HG02571 (cell line): ENCODE measurements at regions not wholly inside any gene's neighbourhood (a gene's known extent, or its start where the extent isn't known, plus 50 kb on each side); places are given as distances from the start of the nearest gene placed in this dataset.
A peak's percentile ranks its signal among the peaks of the same experiment; 100 is the strongest.
"Not testable (repeated sequence)": the region's sequence is repeated elsewhere in the genome, so short reads cannot be mapped to it uniquely, and the experiment has no call there.

ENCODE experiments used
- ATAC-seq: cut with Tn5 transposase; IDR thresholded peaks from one replicate; pipeline ENCODE4 v1.9.1; 2021; ENCODE audit warnings: mild to moderate bottlenecking, moderate library complexity; ENCODE audit not compliant: unreplicated experiment

DNA sequence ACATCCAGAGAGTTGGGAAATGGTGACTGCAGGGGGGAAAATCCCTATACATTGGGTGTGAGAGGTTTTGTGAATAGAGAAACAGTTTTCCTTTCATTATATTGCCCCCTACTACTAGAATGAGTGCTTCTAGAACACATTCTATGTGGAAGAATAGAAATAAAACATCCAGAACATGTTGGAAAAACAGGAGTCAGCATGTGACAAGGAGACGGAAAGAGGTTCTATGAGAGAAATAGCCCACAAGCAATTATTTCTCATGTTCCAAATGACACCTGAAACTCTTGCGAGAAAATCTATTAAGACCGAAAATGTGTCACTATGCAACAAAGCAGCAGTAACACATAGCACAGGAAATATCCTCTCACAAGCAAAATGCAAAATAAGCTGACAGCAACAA lies 202.7 kb upstream of the SPOPL start:
- ATAC-seq = peak; percentile 57

DNA sequence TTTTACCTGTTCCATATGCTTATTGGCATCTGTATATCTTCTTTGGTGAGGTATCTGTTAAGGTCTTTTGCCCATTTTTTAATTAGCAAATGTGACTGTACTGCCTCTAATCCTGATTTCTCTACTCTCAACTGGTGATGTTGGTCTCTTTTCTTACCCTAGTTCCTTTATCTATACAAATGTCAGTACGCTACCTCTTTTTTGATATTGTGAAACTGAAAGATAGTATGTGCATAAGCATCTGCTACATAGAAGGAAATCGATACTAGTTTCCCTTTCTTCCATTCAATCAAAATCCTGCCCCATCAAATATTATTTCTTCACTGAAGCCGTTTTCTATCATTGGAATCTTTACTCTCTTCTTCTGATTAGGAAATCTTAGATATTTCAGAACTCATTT lies 194.9 kb upstream of the SPOPL start:
- ATAC-seq = no peak

DNA sequence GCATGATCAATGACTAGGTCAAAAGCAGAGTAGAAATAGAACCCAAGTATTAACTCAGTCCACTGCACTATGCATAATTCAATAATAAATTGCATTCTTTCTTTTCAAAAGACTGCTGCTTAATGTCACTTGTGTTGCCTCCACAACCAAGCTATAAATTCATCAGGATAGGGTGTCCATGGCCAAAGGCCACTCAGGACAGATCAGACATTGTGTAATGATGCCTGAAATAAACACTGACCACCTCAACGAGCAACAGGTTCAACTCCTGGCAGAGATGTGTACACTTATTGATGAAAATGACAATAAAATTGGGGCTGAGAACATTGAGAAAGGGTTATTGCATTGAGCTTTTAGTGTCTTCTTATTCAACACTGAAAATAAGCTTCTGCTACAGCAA lies 194.5 kb upstream of the SPOPL start:
- ATAC-seq = no peak

DNA sequence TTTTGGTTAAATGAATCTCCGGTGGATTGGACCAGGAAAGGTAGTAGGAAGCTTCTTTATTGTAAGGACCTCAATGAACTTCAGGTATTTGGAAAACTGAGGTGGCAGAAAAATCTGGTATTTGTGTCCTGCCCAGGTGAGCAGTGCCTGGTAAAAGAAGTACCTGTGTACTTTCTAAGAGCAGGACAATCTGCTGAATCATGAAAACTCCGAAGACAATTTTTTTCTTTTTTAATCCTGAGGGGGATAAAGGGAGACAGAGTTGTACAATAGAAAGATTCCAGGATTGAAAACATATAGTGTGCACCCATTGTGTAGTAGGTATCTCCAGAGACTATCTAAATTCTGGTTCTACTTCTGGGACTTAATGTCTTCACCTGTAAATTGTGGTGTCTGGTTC lies 191.8 kb upstream of the SPOPL start:
- ATAC-seq = no peak

DNA sequence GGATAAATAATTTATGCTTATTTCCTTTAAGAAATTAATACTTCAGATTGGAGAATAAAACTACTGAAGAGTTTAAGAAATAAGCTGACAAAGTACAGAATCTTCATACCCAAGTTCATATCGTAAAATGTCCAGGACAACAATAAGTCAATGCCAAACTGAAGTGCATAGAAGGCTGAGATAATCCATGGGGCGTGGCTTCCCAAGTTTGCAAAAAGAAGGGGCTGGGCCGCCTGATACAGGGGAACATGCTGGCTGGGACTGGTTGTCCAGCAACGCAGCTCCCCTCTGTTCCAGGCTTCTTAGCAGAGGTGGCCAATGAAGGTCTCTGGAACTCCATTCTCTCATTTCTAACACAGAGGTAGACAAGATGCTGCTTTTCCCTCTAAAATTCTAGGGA lies 189.5 kb upstream of the SPOPL start:
- ATAC-seq = no peak

DNA sequence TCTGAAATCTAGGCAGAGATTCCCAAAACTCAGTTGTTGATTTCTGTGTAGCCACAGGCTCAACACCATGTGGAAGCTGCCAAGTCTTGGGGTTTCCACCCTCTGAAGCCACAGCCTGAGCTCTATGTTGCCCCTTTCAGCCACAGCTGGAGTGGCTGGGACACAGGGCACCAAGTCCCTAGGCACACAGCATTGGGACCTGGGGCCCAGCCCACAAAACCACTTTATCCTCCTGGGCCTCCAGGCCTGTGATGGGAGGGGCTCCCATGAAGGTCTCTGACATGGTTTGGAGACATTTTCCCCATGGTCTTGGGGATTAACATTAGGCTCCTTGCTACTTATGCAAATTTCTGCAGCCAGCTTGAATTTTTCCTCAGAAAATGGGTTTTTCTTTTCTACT lies 186.0 kb upstream of the SPOPL start:
- ATAC-seq = not testable (repeated sequence)

DNA sequence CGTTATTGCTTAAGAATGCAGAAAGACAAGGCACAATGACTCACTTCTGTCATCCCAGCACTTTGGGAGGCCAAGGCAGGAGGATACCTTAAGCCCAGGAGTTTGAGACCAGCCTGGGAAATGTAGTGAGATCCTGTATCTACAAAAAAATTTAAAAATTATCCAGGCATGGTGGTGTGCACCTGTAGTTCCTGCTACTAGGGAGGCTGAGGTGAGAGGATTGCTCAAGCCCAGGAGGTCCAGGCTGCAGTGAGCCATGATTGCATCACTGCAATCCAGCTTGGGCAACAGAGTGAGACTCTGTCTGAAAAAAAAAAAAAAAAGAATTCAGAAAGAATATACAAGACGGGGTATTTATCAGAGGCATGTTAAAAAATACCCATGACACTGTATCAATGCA lies 182.0 kb upstream of the SPOPL start:
- no peak for ATAC-seq

DNA sequence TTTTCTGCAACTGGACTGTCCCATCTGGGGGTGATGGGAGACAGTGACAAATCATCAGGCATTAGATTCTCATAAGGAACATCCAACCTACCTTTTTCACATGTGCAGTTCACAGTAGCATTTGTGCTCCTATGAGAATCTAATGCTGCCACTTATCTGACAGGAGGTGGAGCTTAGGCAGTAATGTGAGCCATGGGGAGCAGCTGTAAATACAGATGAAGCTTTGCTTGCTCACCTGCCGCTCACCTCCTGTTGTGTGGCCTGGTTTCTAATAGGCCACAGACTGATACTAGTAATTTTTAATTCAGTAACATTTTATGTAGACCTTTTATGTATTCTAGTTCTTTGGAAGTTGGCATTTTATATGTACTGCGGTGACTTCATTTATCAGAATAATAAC lies 180.1 kb upstream of the SPOPL start:
- no peak for ATAC-seq

DNA sequence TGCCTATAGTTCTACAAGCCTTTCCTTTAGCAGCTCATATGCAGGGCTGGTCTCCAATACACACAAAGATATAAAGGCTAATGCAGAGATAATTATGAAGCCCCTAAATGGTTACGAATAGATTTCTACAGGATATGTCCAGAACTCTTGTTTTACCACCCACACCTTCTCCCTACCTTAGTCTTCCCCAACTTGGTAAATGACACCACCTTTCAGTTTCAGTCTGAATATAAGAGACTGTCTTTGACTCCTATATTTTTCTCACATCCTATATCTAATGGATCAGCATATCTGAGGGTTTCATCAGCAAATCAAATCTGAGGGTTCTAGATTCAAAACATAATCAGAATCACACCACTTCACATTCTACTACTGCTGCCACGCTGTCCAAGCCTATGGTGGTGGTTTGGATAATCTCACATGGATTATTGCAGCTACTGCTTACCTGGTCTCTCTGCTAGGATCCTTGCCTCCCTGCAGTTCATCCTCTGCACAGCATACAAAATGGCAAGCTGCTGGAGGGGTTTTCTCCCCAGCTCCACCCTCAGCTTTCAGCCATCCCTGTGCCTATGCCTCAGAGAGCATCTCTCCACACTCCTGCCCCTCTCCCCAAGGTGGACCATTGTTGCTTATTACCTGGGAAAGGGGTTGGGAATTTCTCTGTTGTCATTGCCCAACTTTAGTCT lies 178.0 kb upstream of the SPOPL start:
- no peak for ATAC-seq

DNA sequence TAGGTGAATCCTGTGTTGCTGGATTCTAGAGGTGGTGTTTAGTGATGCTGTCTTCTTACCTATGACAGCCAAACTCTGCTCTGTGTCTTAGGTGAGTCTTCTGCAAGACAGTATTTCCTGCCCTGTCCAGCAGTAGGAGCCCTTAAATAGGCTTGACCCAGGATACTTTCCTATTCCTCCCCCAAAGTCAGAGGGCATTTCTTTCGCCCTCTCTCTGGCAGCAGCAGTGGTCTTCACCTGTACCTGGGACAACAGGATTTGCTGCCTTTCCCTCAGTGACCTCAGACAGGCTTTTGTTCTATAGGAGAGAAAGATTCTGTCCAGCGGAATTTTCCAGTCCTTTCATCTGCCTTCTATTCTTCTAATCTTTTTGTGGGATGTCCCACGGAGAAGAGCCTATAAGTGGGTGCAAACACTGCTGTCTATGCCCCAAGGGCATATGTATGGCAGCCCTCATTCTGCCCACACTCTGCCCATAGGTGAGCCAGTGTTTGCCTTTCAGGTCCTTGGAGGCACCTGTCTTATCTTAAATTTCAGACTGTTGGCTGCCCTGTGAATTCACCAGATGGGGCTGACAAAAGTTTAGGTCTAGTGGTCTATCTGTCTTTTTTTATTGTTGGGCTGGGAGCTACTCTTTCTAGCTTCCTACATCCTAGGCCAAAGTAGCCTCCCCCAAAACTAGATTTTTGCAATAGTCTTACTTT lies 177.3 kb upstream of the SPOPL start:
- no peak for ATAC-seq

DNA sequence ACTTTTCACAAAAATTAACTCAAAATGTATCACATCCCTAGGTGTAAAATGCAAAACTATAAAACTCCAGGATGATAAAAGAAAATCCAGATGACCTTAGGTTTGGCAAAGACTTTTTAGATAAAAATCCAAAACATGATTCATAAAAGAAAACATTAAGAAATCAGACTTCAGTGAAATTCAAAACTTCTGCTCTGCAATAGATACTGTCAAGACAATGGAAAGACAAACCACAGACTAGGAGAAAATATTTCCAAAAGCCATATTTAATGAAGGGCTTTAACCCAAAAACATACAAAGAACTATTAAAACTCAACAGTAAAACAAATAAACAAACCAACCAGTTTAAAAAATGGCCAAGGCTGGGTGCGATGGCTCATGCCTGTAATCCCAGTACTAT lies 173.6 kb upstream of the SPOPL start:
- no peak for ATAC-seq

DNA sequence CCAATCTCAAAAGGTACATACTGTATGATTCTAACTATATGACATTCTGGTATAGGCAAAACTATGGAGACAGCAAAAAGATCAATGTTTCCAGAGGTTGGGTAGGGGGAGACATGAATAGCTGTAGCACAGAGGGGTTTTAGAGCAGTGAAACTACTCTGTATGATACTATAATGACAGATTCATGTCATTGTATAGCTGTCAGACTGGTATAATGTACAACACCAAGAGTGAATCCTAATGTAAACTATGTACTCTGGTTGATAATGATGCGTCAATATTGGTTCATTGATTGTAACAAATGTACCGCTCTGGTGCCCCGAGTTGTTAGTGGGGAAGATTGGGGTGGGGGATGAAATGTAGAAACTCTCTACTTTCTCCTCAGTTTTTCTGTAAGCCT lies 172.4 kb upstream of the SPOPL start:
- no peak for ATAC-seq

DNA sequence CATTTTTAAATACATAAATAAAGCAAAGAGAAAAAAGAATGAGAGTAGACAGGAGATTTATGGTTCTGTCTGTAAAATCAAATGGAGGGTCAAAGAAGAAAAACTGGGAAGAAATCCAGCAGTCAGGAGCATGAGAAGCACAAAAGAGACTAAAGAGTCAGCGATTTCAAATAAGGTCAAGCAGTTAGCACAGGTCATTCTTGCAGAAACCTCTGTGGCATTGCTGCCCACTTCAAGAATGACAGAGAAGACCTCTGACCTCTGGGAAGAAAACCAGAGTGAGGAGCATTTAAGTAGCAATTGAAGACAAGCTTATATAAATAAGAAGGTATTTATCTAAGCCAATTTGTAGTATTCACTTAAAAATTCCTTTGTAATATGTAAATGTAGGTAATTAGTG lies 172.0 kb upstream of the SPOPL start:
- ATAC-seq = no peak

DNA sequence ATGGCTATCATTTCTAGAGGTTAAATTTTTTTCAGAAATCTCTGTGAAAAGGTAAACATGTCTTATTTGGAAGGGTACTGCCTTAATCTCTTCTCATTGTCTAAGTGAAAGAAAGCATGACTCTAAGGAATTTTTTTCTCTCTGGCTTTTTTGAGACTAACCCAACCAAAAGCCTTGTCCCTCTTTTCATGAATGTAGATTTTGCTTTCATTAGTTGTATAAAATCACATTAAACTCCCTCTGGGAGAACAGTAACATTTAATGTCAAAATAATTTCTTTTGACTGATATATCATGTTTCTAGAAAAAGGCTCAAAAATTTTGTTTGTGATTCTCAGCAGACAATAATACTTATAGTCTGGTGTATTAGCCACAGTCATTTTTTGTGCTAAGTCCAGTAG lies 168.4 kb upstream of the SPOPL start:
- ATAC-seq = no peak

DNA sequence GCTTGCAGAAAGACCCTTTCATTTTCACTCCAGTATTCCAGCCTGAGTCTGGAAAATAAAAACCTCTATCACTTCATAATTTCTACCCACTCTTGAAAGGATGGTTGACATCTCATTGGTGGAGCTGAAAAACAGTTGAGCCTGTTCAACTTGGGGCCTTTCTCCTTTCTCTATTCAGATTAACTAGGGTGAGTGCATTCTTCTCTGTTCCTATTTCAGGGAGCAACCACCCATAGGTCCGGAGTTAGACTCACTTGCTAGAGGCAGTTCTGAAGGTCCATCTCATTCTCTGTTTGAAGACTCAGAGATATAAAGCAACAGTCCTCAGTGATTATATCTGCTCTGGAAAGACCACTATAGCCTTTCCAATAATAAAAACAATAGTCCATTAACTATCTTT lies 167.9 kb upstream of the SPOPL start:
- no peak for ATAC-seq

DNA sequence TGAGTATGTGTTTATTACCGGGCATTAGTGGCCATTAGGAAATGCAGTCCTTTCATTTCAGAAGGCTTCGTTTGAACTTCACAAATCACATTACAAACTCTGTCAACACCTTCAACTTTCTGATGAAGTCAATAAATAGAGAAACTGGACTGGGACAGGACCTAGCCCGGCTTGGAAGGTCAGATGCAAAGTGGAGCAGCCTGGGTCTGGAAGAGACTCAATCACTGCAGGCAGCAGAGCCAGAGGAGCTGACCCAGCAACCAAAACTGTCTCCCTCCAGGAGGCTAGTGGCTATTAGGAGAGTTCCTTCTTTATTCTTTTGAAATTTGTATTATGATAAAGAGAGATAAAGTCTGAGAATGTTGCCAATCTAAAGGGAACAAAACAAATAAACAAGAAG lies 167.2 kb upstream of the SPOPL start:
- ATAC-seq = no peak

DNA sequence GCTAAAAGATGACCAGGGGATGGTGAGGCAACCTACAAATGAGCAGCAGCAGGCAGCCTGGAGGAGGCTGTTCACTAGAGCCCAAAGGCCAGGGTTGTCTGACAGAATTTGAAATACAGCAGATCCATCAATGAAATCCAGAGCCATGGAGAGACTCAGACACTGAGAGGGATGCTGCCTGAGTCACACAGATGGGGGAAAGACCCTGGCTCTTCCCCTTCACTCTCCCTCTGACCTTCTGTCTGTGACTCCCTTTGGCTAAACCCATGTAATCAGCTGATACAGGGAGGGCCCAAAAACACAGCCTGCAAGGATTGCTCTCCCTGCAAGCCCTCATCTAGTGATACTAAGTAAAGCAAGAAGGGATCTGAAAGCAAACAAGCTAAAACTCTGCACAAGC lies 166.5 kb upstream of the SPOPL start:
- ATAC-seq = no peak

DNA sequence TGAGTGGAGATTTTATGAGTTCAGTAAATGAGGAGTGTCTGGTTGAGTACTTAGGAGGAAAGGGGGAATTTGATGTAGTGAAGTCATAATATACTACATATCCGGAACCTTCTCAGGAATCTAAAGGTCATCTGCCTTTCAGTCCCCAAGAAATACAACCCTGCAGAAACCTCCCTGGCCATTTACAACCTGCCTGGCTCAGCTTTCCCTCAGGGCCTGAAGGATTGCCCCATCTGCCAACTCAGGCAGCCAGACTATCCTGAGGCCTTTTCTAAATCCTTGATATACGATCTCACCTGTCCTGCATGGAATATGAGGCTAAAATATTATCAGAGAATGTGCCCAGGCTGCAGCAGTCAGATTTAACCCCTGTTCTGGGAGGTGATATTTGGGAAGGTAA lies 165.4 kb upstream of the SPOPL start:
- no peak for ATAC-seq

DNA sequence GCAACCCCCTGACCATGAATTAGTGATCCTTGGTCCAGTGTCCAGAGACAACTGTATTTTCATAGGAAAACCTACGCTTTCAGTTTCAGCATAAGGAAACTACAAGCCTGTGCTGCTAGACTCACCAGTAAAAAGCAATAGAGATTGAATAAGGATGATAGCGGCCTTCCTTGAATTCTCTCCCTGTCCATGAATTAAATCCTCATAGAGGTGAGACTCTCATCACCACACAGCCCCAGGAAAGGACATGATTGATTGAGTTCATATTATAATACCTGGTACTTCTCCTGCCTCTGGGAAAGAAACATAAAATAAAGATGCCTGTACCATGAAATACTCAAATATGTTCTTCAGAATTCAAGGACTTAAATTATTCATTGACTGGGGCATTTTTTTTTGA lies 146.3 kb upstream of the SPOPL start:
- ATAC-seq = no peak

DNA sequence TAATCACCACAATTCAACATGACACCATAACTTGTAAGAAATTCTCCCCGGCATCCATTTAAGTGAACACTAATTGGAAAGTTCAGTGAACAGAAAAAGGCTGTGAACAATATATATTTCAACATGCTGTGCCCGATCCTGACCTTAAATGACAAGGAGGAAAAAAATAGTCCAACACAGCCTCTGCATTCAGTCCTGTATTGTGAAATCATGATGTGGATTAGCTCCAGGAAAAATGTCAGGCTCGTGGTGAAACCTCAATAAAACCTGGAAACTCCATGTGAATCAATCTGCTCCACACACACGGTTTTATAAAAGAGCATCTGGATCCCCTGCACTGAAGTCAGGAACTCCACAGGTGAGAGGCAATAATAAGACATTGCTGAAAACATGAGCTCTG lies 145.4 kb upstream of the SPOPL start:
- ATAC-seq = no peak

DNA sequence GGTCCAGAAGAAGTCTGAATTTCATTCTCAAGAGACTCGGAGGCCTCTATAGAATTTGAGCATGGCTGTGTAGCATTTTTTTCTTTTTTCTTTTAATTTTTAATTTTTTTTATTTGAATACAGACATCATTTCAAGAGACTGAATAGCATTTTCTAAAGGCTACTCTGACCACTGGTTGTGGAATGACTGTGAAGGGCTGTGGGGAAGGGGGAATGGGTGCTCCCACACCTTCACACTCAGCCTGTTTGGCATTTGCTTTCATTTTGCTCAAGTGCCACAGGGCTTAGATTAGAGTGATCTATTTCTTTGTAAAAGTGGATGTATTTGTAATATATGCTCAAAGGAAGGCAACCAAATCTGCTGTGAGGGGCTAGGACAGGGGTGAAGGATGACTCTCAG lies 142.0 kb upstream of the SPOPL start:
- ATAC-seq = no peak

DNA sequence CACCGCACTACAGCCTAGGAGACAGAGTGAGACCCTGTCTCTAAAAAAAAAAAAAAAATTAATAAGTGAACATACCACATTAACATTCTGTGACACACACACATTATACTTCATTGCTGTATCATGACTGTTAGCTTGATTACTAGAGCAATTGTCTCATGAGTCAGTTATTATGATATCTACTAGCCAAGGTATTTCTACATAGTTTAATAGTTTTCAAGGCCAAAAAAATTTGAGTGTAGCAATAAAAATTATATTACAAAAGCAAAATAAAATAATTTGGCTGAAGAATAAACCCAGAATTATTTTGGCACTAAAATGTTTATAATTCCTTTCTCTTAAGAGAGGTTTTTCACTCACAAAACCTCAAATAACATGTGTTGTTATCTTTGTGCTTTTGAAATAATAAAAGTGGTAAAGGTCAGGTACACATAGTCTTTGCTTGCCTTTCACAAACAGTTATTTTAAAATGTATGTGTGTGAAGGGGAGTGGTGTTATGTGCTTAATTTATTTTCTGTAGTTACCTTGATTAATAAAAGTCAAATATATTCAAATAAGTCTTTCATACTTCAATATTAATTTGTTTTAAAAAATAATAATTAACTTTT lies 136.9 kb upstream of the SPOPL start:
- no peak for ATAC-seq

DNA sequence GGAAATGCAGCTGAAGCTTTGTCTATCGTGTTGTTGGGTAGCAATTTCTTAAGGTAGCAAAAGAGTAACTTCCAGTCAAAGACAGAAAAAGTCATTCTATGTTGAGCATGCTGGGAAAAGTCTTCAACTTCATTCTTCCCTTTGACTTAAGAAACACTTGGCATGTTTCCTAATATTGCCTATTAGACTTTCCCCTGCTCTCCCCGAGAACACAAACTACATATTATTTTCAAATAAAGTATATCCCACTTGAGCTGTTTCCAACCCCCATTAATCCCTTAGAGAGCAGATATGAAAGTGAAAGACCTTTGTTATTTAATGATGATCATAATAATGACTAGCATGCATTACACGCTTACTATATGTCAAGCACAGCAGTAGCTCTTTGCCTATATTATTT lies 136.0 kb upstream of the SPOPL start:
- no peak for ATAC-seq
